IPS-NIHi11 (cell line): ENCODE measurements at regions not wholly inside any gene's neighbourhood (a gene's known extent, or its start where the extent isn't known, plus 50 kb on each side); places are given as distances from the start of the nearest gene placed in this dataset.

Experiments
- DNase-seq: peaks from one replicate; pipeline ENCODE4 v3.0.0; 2012; ENCODE audit warnings: mixed read lengths, low spot score

GRCh38 chr5:5066276-5067186, 73.6 kb upstream of the ADAMTS16 start:
- DNase-seq: no peak

- DNase-seq: no peak
Measured at GRCh38 chr5:5069851-5070250, 70.3 kb upstream of the ADAMTS16 start.

GRCh38 chr5:5071554-5071953, 68.6 kb upstream of the ADAMTS16 start:
- DNase-seq: no peak

GRCh38 chr5:5077236-5077635, 62.9 kb upstream of the ADAMTS16 start:
- no peak for DNase-seq

- peak; percentile 63 for DNase-seq
Measured at GRCh38 chr5:5078009-5078897, 61.9 kb upstream of the ADAMTS16 start.

GRCh38 chr5:5079876-5080275, 60.3 kb upstream of the ADAMTS16 start:
- DNase-seq: no peak

- DNase-seq: no peak
Measured at GRCh38 chr5:5080790-5081189, 59.3 kb upstream of the ADAMTS16 start.

- DNase-seq: no peak
Measured at GRCh38 chr5:5085381-5085780, 54.7 kb upstream of the ADAMTS16 start.

GRCh38 chr5:5089895-5090649, 50.1 kb upstream of the ADAMTS16 start:
- DNase-seq: no peak
